ENCODE measurements at regions not wholly inside any gene's neighbourhood (a gene's known extent, or its start where the extent isn't known, plus 50 kb on each side); places are given as distances from the start of the nearest gene placed in this dataset.
A peak's percentile ranks its signal among the peaks of the same experiment; 100 is the strongest.

DNA sequence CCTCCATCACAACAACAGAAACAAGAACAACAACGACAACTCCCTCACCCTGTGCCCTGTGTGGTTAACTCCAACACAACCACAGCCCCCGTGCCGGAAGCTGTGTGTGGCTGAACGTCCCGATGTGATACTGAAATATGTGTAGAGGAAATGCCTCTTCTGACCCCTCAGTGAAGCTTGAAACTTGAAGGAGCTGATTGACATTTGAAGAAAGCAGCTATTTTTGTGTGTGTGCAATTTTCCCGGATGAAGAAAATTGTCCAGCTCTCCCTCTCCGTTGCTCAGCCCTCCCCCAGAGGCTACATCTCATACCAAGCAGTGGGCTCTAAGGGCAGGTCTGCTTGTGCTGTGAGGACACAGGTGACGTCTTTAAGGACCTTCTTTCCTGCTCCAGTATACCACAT lies 173.8 kb downstream of the ICOS start:
- peak; percentile 69 for DNase-seq

DNA sequence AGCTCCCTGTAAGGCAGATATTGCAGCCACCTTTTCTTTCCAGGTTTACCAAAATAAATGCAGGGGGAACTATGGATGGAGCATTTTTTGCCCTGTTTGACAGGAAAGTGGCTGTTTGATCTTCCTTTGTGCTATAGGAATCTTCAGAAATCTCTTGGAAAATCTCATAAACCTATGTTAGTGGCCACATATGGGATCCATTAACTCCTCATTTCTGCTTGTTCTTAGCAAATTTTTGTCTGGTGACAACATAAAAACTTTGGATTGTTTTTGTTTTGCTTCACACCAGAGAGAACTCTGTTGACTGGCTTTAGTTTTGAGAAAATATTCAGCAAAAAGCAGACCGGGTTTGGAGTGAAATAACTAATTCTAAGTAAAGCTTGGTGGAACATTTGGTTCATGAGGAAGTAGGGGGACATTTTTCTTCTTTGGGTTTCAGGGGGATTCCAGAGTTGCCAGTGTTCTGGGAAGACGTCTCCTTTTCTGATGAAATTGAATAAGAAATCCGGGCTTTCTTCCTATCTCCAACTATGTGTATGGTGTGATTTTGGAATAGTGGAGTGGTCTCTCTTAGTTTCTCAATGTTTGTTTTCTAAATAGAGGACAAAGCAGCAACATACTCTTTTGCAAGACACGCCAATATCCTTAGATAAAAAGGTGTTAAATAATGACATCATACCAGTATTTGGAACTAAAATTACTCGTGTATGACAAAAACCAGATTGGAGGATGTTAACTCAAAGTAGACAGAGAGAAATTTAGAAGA lies 174.4 kb downstream of the ICOS start:
- no peak for DNase-seq

DNA sequence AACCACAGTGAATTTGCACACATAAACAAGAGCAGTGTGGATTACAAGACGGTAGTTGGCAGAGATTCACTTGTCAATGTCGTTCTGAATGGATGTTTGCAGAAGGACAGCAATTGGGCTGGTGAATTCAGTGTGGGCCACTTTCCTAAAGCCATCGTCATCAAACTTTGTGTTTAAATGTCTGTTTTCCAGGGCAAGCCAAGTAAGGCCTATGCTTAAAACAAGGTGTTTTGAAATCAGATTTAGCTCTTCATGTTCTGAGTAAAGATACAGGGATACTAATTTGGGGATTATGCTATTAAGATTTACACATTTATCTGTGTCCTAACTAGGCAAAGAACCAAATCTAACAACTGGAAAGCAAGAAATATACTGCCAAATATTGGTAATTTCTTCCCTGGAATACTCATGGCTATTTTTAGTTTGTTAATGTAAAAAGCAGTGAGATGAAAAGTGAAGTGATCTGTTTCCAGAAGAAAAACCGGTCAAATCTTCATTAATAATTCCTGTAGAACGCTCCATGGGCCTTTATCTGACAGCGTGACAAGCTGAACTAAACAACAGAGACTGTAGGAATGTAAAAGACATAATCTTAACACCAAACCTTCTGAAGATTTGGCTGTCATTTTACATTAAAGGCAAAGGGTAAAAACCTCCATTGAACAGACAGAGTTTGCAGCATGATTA lies 175.7 kb downstream of the ICOS start:
- no peak for DNase-seq

DNA sequence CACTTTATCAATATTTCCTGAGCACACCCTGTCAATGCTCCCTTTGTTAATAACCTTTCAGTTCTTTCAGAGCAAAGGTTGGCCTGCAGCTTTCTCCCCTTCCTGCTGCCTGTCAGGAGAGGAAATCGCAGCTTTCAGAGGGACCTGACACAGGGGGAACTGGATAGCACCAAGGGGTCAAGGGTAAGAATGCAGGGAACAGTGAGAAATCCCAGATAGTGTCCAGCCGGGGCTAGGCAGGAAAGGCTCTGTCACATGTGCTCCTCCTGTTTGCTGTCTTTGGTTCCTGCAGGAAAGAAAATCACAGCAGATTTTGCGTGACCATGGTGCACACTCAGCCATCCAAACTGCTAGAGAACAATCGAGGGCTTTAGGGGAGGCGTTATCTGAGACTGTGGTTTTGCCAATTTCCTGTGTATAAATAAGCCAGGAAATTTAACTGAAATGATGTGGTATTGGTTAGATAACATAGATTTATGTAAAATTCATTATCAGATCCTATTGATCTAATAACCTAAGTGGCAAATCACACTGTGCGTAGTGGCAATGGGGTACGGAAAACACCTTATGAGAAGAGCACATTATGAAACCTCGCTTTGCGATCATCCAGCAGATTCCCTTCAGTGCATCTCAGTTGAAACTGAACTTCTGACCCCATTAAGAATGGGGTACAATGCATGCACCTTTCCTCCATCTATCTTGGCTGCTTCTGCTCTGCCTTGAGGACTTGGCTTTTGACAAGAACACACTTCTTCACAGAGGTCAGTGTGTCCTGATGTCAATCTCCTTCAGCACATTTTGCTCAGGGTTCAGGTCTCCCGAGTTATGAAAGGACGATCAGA lies 178.0 kb downstream of the ICOS start:
- no peak for DNase-seq

DNA sequence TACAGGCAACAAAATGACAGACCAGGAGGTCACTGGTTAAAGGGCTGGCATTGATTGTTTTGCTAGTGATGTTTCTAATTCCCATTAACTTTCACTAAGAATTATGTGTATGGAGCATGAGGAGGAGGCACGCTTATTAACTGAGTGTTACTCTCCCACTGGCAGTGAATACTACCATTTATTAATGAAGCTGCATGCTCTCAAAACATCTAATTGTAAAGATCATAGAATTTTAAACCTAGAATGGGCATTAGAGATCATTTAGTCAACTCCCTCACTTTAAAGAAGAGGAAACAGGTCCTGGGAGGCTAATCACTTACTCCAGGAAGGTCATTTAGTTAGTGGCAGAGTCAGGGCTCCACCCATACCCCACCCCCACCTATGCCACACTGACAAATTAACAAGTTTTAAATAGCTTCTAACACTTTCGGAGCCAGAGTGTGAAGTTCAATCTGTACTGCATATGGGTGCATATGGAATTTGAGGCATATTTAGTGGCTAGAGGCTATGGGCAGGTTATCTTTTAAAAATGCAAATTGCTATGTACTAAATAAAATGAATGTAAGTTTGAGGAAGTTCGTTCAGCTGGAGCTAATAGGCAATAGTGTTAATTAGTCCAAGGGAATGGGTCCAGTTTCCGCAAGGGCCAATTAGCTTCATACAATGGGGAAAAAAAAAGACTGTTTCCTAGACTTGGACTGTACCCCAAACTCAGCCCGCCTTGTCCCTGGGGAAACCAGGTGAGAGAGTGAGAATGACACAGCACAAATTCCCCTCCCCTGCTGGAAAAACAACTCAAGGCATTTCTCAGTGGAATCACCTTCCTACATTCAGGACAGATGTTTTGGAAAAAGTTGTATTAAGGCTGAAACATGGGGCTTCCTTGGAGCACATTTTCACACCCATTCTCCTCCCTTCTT lies 178.8 kb downstream of the ICOS start:
- DNase-seq: no peak

DNA sequence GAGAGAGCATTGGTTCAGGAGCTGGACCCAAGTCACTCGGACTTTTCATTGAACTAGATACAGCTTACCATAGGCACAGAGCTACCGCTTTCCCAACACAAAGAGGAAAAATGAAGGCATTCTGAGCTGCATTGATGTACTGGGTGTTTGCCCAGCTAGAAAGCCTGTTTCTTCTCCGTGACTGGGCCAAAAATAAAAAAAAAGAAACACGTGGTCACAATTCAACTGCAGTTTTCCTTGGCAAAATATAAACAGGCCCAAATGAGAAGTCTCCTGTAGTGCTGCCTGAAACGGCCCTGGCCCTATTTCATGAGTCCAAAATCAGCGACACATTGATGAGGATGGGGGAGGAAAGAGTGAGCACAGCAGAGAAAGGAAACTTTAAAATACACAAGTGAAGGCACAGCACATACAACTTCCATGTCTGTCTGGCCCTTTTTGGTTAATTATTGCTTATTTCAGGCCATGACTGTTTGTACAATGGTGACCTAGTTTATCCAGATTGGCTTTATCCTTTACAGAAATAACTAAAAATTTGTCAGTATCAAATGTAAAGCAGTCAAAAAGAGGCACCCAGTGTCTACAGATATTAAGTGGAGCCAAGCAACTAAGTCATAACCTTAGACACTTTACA lies 179.7 kb downstream of the ICOS start:
- no peak for DNase-seq

DNA sequence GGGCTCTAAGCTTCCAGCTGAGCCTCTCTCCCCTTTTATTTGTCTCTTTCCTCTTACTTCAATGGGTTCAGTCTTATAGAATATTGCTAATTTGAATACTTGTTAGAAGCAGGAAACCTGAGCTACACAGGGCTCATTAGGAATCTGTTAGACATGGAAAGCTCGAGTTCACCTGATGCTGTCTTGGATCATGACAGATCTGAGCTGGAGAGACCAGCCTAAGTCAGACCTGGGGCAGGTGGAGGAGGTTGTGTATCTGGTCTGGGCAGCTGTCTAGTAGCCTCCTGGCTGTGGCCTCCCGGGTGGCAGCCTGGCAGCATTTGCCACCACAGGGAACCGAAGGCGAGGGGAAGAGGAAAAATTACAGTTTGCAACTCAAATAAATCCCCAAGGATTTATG lies 185.9 kb downstream of the ICOS start:
- DNase-seq: no peak

DNA sequence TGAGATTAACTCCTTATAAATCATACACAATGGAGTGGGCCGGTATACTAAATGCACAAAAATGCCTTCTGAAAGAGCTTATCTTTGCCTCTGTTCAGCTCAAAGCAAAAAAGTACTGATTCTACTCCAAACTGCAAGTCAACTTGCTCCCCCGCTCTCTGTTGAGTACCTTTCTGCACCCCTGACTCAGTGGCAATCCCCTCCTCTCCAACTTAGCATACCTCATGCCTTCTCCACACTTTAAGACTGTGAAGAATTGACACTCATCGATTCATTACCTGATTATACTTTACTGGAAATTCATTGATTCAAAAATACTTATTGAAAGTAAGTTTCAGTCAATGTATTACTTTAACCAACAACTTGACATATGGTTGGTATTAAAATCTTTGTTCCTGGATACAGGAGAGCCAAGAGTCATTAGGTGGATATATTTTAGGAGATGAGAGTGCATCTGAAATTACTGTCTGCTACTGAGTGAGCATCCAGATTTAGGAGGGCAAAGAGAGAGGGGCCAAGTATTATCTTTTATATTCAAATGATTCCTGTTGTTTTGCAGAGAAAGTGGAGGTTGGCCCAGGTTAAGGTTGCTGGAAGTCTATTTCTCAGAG lies 187.7 kb downstream of the ICOS start:
- DNase-seq: no peak

DNA sequence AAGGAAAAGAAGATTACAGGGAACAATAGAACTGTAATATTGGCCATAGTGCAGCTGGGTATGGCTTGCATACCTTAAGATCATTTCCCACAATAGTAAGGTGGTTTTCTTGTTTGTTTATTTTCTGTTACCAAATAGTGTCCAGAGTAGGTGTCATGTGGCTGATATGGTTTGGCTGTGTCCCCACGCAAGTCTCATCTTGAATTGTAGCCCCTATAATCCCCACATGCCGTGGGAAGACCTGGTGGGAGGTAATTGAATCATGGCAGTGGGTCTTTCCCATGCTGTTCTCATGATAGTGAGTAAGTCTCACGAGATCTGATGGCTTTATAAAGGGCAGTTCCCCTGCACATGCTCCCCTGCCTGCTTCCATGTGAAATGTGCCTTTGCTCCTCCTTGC lies 190.1 kb downstream of the ICOS start:
- DNase-seq: no peak

DNA sequence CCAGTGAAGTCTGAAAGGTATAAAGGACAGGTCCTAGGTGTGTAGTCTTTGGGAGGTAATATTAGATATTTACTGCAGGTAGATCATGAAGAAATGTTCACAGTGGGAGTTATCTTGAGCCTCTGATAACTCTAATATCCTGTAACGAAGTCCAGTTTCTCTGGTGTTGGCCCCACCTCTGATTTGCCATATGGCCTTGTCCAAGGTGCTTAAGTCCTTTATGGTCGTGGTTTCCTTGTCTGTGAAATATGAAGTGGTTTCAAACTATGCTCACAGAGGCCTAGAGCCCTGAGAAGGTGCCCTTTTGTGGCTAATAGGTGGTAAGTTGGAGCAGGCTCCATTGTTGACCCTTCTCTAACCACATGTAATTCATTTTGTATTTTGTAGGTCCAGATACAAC lies 190.7 kb downstream of the ICOS start:
- no peak for DNase-seq

DNA sequence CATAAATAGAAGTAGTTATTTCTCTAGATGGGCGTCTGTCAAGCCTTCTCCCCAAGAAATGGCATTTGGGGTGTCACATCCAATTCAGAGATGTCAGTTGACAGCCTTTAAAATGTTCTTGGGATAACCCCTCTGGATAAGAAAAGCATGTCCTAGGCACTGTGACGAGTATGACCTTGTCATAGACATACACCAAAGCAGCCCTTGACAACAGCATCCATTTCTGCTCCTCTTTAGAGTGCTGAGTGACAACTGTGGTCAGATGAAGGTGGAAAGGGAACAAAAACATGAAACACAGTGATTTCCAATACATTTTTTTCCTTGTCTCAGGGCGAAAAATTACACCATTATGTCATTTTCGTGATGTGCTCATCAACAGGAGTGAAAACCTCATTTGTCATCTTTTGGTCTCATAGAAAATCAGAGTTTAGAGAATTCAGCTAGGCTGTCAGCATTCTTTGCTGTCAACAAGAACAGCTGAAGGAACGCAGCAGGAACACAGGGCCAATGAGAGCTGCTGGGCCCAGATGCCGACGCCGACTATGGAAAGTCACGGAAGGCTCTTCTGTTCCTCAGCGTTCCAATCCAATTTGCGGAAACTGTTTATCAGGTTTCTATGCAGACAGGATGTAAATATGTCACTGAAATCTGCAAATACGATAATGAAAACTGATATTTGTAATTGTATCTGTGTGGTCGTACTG lies 193.2 kb downstream of the ICOS start:
- no peak for DNase-seq

DNA sequence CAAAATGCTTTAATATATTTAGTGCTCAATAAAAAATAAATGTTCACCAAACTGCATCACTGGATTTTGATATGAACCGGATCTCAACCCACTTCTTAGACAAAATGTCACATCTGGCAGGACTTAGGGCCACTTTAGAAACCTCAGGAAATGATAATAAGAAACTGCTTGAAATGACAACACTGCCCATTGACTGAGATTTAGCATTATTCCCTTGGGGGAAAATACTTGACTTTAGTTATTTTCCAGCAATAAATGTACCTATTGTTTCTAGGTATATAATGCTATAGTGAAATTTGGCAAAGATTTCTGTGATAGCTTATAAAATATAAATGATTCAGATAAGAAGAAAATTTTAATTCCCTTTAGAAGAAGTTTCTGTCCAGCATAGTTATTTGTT lies 195.1 kb downstream of the ICOS start:
- DNase-seq: no peak

DNA sequence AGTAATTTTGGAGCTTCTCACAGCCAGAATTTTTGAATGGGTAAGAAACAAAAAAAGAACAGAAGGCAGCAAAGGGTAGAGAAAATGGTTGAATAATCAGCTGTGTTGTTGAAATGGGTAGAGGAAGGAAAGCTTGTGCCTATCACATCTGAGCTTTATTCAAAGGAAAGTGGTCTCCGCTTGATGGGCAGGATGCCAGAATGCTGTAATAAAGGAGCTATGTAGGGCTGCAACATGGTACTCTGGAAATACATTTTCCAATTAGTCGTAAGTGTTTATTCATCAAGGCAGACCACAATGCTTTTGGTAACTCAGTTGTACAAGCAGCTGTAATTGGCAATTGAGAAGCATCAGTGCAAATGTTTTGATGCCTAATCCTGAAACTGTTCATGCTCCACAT lies 196.9 kb downstream of the ICOS start:
- no peak for DNase-seq

DNA sequence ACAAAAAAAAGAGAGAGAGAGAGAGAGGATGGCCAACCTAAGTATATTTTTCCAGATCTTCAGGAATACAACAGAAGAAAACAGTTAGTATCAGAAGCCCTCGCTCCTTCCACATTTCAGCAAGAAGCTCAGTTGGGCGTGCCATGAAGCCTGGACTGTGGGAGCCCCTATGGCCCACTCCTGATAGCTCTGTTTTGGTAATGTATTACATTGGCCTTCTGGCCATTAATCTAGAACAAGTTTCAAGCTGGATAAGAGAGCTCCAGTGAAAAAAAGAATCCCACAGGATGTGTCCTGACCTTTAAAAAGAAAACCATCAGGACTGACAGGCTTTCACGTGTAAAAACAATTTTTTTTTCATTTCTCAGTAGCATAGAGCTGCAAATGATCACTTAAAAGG lies 197.9 kb downstream of the ICOS start:
- DNase-seq: no peak

DNA sequence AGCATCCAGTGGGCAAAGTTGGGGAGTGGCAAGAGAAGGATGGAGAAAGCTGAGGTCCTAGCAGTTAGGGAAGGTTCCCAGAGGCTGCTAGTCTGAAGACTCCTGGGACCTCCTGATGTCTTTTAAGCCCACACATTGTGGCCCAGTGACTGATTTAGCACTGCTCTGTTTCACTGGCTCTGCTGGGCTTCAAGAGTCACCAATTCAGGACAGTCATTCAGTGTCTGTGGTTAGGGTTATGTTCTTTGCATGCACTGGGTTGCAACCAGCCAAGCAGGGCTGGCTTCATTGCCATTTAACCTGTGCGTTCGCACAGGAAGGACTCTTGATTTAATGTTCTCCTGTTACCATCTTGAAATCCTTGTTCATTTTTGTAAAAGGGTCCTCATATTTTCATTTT lies 199.2 kb downstream of the ICOS start:
- DNase-seq: no peak

DNA sequence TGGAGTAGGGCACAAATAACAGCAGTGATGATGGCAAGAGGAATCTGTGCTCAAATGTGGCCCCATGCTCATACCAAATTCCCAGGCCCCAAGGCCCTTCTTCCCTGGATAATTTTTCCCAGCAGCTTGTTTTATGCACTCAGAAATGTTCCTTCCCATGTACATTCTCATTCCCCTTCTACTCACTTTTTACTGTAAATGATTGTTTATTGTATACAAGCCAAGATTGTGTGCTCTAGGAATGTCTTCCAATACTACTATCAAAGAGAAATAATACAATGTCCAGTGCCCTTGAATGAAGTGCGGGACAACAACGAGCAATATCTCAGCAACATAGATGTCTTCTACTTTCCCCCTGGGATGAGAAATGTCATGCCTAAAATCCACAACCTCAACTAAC lies 201.6 kb downstream of the ICOS start:
- DNase-seq: no peak

DNA sequence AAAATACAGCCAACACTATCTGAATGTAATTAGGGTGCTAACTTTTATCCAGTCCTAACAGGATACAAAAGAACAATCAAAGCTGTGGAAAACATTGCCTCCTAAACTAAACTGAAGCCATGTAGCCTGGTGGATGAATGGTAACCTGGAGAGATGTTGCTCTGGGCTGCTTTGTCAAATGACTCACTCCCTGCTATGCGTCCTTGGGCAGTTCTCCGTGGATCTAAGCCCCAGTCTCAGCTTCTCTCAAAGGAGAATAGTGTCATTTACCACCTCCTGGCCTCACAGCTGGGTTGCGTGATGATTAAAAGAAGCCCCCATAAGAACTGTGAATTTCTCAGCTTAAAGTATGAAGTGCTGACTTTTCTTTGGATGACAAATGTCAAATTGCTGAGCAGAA lies 203.7 kb downstream of the ICOS start:
- no peak for DNase-seq

DNA sequence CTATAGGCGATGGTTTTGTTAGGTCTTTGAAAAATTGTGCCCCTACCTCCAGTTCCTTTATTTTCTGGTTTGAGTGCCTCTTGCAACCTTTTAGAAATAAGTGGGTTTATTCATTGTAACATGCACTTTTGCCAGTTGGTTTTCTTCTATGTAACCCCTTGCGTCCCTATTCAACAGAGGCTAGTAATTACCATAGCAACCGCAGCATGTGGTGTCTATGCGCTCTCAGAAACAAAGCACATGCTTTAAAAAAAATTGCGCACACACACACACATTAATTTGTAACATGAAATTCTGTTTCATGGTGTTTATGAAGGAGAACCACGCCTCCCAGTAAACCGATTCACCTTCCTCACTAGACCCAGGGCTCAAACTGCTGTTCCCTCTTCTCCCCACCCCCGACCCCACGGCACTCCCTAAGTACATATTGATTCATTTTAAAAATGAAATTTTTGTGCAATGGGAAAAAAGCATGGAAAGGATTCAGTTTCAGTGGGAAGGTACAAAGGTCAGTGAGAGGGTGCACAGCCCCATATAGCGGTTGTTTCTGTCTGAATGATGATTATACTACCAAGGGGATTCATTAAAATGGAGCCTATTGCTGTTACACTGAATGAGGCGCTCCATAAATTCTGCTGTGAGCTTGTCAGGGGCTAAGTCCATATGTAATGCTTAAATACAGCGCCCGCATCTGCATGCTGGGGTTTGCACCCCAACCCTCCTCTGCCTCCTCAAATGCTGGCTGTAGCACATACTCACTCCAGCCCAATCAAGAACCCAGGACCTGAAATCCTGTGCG lies 206.9 kb downstream of the ICOS start:
- no peak for DNase-seq

DNA sequence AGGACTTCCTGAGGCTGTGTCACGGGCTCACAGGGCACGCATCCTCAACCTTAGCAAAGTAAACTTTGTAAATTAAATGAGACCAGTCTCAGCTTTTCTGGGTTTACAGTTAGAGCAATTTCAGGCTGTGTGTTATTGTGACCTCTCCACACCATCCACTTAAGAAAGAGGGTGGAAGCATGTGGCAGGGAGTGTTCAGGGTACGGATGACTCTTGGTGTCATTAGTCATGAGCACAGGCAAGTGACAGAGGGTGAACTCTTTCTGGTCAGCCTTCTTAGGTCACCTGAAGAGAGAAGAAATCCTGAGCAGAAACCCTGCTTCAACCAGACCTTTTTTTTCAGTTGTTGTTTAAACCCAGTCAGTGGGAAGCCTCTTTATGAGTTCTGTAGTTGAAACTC lies 207.9 kb downstream of the ICOS start:
- no peak for DNase-seq

DNA sequence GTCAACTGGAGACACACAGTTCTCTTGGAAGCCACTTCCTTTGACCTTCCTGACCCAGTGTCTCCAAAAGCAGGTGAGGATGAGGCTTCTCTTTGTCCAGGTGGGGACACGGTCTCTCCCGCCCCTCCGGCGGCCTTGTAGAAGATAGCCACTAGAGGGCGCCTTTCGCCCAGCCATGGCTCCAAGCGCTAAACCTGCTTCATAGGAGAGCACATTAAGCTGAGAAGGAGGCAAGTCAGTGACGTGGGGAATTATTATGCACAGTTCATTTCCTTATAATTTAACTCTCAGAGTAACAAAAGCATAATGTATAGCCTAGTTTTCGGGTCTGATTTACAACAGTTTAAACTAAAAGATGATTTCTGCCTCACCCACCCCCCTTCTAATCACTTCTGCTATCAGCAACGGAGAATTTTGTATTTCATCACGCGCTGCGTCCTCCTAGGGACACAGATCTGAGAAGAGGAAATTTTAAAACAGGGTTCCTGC lies 208.7 kb downstream of the ICOS start:
- DNase-seq: peak; percentile 80
